CD4-positive, alpha-beta T cell (primary cell): ENCODE measurements at regions not wholly inside any gene's neighbourhood (a gene's known extent, or its start where the extent isn't known, plus 50 kb on each side); places are given as distances from the start of the nearest gene placed in this dataset.

ENCODE experiments used
- ATAC-seq: fragments of 200-7000 bp; cut with Tn5 transposase; one replicate; pipeline ENCODE4 v1.10.0; 2022; ENCODE audit warnings: mild to moderate bottlenecking; ENCODE audit not compliant: poor library complexity
- CTCF ChIA-PET: fragments of 350-600 bp; sonication (Branson Sonifier 250); formaldehyde crosslinking; loops from one replicate; lab custom pipeline; 2021; ENCODE audit warnings: antibody characterized with exemption, inconsistent platforms; lab: Charles Lee
- POLR2A ChIA-PET: fragments of 350-600 bp; sonication (Branson Sonifier 250); formaldehyde crosslinking; loops from one replicate; lab custom pipeline; 2021; ENCODE audit warnings: antibody characterized with exemption, inconsistent platforms; lab: Charles Lee
- DNase-seq, 14 experiments: peaks; one replicate each; pipeline ENCODE4 v3.0.0-alpha.2; 2013 to 2020; ENCODE audit warnings: mixed read lengths in 2 of 14
- H3K27ac ChIP-seq, 2 donors: one replicate each; pipeline versions ENCODE4 v1.5.1 to v1.7.0; 2013; ENCODE audit warnings: low read length in 2 of 2, low read depth in 1 of 2, mild to moderate bottlenecking in 1 of 2
- H3K27me3 ChIP-seq, 2 experiments: 1 replicate in 1 of 2; 2 replicates in 1 of 2; pipeline versions ENCODE4 v1.6.1 to v1.7.0; 2013; ENCODE audit warnings: low read length in 2 of 2, control low read depth in 1 of 2, mild to moderate bottlenecking in 1 of 2, moderate library complexity in 1 of 2; ENCODE audit not compliant: insufficient read depth in 2 of 2, control insufficient read depth in 1 of 2
- H3K36me3 ChIP-seq: one replicate; pipeline ENCODE4 v1.6.1; 2013; ENCODE audit warnings: low read length, control low read depth; ENCODE audit not compliant: insufficient read depth
- H3K4me1 ChIP-seq: one replicate; pipeline ENCODE4 v1.6.1; 2013; ENCODE audit warnings: low read length, control low read depth; ENCODE audit not compliant: insufficient read depth
- H3K4me3 ChIP-seq: one replicate; pipeline ENCODE4 v1.5.1; 2013; ENCODE audit warnings: mild to moderate bottlenecking, low read length, moderate library complexity
- H3K9me3 ChIP-seq, 2 experiments: 1 replicate in 1 of 2; 2 replicates in 1 of 2; pipeline versions ENCODE4 v1.6.1 to v1.7.0; 2013; ENCODE audit warnings: low read length in 2 of 2, mild to moderate bottlenecking in 2 of 2, control low read depth in 1 of 2, moderate library complexity in 1 of 2; ENCODE audit not compliant: control insufficient read depth in 1 of 2, insufficient read depth in 1 of 2
- H3K27ac Mint-ChIP-seq: one replicate; pipeline ENCODE4 v1.8.0; 2020; ENCODE audit warnings: mixed read lengths
- H3K27me3 Mint-ChIP-seq: one replicate; pipeline ENCODE4 v1.8.0; 2021; ENCODE audit warnings: mixed read lengths
- H3K36me3 Mint-ChIP-seq: one replicate; pipeline ENCODE4 v1.8.0; 2021; ENCODE audit warnings: low read depth, mixed read lengths
- H3K4me1 Mint-ChIP-seq: one replicate; pipeline ENCODE4 v1.8.0; 2021; ENCODE audit warnings: low read depth, mixed read lengths
- H3K4me3 Mint-ChIP-seq: one replicate; pipeline ENCODE4 v1.8.0; 2020; ENCODE audit warnings: mild to moderate bottlenecking, mixed read lengths
- H3K9me3 Mint-ChIP-seq: one replicate; pipeline ENCODE4 v1.8.0; 2020; ENCODE audit warnings: mixed read lengths
- intact Hi-C, 2 experiments: fragments of 100-400 bp; cut with DNase I in 1 of 2; cut with micrococcal nuclease in 1 of 2; formaldehyde crosslinking; loops; one replicate each; pipeline versions ENCODE4 v1.15.1 to v1.9.0; 2023 to 2025; cut with DNase I, micrococcal nuclease
- TF ChIP-seq, protein P1 (sequence below): fragments of 200-600 bp; IDR thresholded peaks from one replicate; pipeline ENCODE4 v1.8.0; 2022; ENCODE audit warnings: antibody characterized with exemption, mild to moderate bottlenecking

DNA sequence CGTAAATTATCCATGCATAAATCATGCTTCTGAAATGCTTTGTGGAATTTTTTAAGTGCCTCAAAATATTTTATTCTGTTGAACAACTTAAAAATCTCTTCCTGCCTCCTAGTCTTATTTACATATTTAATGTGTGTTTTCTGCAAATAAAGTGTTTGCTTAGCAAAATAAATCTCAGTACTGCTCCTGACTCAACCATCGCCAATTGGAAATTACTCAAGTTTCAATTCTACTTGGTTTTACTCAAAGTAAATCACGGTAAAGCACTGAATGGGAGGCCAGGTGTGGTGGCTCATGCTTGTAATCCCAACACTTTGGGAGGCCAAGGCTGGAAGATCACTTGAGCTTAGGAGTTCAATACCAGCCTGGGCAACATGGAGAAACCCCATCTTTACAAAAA, 152.2 kb upstream of the NR5A2 start:
- H3K27ac Mint-ChIP-seq = no peak overlapping the region
- ChIA-PET POLR2A (no interaction called here), CTCF (no interaction called here)
- H3K4me3 Mint-ChIP-seq = no peak overlapping the region
- Histone ChIP-seq H3K27ac (no peak overlapping the region), H3K4me1 (no peaks in the 10 kb centered on the region), H3K36me3 (no peaks in the 10 kb centered on the region), H3K9me3 (no peaks in the 10 kb centered on the region), H3K4me3 (no peak overlapping the region), H3K27me3 (no peaks in the 10 kb centered on the region)
- no peaks in the 10 kb centered on the region for H3K36me3 Mint-ChIP-seq
- H3K4me1 Mint-ChIP-seq = no peaks in the 10 kb centered on the region
- TF ChIP-seq, protein P1, sequence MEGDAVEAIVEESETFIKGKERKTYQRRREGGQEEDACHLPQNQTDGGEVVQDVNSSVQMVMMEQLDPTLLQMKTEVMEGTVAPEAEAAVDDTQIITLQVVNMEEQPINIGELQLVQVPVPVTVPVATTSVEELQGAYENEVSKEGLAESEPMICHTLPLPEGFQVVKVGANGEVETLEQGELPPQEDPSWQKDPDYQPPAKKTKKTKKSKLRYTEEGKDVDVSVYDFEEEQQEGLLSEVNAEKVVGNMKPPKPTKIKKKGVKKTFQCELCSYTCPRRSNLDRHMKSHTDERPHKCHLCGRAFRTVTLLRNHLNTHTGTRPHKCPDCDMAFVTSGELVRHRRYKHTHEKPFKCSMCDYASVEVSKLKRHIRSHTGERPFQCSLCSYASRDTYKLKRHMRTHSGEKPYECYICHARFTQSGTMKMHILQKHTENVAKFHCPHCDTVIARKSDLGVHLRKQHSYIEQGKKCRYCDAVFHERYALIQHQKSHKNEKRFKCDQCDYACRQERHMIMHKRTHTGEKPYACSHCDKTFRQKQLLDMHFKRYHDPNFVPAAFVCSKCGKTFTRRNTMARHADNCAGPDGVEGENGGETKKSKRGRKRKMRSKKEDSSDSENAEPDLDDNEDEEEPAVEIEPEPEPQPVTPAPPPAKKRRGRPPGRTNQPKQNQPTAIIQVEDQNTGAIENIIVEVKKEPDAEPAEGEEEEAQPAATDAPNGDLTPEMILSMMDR = no peak
- ATAC-seq (no peak), DNase-seq (no peak)
- intact Hi-C loops = no loop called here
- H3K27me3 Mint-ChIP-seq = no peaks in the 10 kb centered on the region
- no peaks in the 10 kb centered on the region for H3K9me3 Mint-ChIP-seq

- H3K4me1 Mint-ChIP-seq = no peaks in the 10 kb centered on the region
- intact Hi-C loops = no loop called here
- no peaks in the 10 kb centered on the region for H3K36me3 ChIP-seq
- H3K36me3 Mint-ChIP-seq = no peaks in the 10 kb centered on the region
- ATAC-seq (no peak), DNase-seq (no peak)
- H3K4me1 ChIP-seq = no peaks in the 10 kb centered on the region
- H3K27ac ChIP-seq = no peak overlapping the region
- H3K4me3 Mint-ChIP-seq = no peak overlapping the region
- H3K27me3 Mint-ChIP-seq = no peaks in the 10 kb centered on the region
- POLR2A ChIA-PET = no interaction called here
- H3K9me3 Mint-ChIP-seq = no peaks in the 10 kb centered on the region
- CTCF ChIA-PET = no interaction called here
- no peak overlapping the region for H3K4me3 ChIP-seq
- no peak overlapping the region for H3K27ac Mint-ChIP-seq
- no peaks in the 10 kb centered on the region for H3K27me3 ChIP-seq
- TF ChIP-seq, protein P1 = no peak
- H3K9me3 ChIP-seq = no peaks in the 10 kb centered on the region
Measured at GRCh38 chr1:199875856-199876255, 151.7 kb upstream of the NR5A2 start.

- TF ChIP-seq, protein P1 = no peak
- Histone ChIP-seq H3K27ac (no peak overlapping the region), H3K27me3 (no peaks in the 10 kb centered on the region), H3K4me3 (no peak overlapping the region), H3K9me3 (no peaks in the 10 kb centered on the region), H3K4me1 (no peaks in the 10 kb centered on the region), H3K36me3 (no peaks in the 10 kb centered on the region)
- intact Hi-C loops = no loop called here
- H3K36me3 Mint-ChIP-seq = no peaks in the 10 kb centered on the region
- no peaks in the 10 kb centered on the region for H3K4me1 Mint-ChIP-seq
- CTCF ChIA-PET = no interaction called here
- no peak for ATAC-seq
- H3K27me3 Mint-ChIP-seq = no peaks in the 10 kb centered on the region
- H3K9me3 Mint-ChIP-seq = no peaks in the 10 kb centered on the region
- no peak overlapping the region for H3K27ac Mint-ChIP-seq
- POLR2A ChIA-PET = no interaction called here
- DNase-seq = no peak
- no peak overlapping the region for H3K4me3 Mint-ChIP-seq
Measured at GRCh38 chr1:199877526-199878384, 149.8 kb upstream of the NR5A2 start.
